ENCODE measurements at regions not wholly inside any gene's neighbourhood (a gene's known extent, or its start where the extent isn't known, plus 50 kb on each side); places are given as distances from the start of the nearest gene placed in this dataset.
A peak's percentile ranks its signal among the peaks of the same experiment; 100 is the strongest.

DNA sequence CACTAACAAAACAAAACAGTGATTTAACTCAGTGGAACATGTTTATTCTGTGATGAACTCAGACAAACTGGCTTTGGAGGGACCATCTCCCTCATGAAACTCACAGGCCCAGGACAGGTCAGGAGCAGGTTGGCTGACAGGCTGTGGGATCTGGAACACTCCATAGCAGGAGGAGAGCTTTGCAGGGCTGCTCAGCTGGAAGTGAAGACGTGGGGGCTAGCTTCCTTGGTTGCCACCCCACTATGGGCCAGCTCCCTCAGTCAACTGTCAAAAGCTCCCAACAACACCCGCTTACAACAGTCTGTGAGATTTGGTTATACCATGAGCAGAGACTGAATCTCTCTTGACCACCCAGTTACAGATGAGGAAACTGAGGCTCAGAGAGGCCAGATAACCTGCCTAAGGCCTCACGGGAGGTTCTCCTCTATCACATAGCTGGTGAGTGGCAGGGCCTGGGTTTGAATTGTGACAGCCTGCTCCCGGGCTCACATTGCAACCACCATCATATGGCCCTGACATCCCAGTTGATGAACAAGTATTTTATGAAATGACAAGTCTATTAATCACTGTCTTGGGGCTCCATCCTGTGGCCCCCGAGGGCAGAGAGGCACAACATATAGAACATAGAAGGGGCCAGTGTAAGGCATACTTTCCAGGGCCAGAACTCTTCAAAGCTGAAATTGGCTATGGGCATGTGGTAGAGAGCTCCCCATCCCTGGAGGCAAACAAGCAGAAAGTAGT is 473.4 kb downstream of the MN1 start:
- TF ChIP-seq, protein P1, sequence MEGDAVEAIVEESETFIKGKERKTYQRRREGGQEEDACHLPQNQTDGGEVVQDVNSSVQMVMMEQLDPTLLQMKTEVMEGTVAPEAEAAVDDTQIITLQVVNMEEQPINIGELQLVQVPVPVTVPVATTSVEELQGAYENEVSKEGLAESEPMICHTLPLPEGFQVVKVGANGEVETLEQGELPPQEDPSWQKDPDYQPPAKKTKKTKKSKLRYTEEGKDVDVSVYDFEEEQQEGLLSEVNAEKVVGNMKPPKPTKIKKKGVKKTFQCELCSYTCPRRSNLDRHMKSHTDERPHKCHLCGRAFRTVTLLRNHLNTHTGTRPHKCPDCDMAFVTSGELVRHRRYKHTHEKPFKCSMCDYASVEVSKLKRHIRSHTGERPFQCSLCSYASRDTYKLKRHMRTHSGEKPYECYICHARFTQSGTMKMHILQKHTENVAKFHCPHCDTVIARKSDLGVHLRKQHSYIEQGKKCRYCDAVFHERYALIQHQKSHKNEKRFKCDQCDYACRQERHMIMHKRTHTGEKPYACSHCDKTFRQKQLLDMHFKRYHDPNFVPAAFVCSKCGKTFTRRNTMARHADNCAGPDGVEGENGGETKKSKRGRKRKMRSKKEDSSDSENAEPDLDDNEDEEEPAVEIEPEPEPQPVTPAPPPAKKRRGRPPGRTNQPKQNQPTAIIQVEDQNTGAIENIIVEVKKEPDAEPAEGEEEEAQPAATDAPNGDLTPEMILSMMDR (conservative IDR thresholded peaks at IDR 0.05; ENCODE audit: low read depth, low read length): peak; percentile 4
- no peak for DNase-seq (ENCODE audit: low read depth)
- H3K4me3 ChIP-seq (ENCODE audit: low read length): no peak overlapping the region

DNA sequence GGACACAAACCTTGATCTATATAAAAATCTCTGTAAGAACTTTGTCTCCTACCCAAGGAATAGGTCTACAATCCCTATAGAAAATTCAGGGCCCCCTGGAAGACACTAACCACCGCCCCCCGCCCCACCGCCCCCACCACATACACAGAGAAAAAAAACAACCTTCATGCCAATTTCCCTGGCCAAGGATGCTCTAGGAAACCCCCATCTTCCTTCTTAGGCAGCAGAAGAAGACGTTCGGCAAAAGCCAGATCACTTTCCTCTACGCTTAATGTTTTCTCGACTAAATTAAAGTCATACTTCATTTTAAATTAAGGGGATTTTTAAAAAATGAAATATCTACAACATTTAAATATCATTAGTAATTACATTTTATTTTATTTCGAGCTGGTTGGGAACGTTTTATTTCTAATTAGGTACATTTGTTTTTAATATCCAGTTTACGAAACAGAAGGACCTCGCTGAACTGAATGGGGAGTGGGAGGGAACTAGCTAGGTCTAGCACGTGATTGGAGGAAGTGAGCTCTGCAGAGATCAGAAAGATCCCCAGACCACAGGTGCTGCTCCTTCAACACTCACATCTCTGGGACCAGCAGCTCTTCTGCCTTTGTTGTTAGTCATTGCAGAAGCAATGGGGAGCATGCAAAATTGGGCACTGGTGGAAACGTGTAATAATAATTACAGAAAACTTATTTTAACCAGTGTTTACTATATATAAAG is 472.3 kb downstream of the MN1 start:
- DNase-seq (ENCODE audit: low read depth): no peak
- TF ChIP-seq, protein P1 (conservative IDR thresholded peaks at IDR 0.05; ENCODE audit: low read depth, low read length): no peak

DNA sequence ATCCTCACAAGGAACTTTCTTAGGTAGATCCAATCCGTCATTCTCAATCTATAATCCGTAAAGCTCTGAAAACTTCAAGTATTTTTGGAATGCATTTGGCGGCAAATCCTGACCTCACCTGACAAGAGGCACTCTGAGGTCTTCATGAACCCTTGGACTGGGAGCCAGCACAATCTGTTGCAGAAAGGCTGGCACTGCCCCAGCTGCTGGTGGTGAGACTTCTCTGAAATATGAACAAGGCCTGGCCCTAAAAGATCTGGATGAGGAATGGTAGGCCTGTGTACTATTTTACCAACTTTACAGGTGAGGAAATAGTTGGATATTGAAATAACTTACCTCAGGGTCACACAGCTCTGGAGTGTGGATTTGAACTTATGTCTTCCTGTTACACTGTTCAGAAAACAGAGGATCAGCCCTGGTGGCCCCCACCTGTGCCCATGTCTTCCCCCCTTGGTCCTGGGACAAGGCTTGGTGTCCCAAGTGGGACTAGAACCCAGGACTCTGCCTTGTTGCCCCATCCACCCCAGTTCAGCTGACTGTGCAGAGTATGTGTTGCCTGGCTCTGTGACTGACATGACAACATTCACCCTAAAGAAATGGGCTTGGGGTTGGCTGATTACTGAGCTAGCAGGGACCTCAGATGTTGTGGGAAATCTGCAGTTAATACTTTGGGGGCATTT is 471.4 kb downstream of the MN1 start:
- peak; percentile 87 for DNase-seq (ENCODE audit: low read depth)
- TF ChIP-seq, protein P1 (conservative IDR thresholded peaks at IDR 0.05; ENCODE audit: low read depth, low read length): no peak
- H3K4me3 ChIP-seq (ENCODE audit: low read length): no peak overlapping the region

More for the DNA sequence above, 472.3 kb downstream of the MN1 start:
- no peak overlapping the region for H3K4me3 ChIP-seq (ENCODE audit: low read length)

DNA sequence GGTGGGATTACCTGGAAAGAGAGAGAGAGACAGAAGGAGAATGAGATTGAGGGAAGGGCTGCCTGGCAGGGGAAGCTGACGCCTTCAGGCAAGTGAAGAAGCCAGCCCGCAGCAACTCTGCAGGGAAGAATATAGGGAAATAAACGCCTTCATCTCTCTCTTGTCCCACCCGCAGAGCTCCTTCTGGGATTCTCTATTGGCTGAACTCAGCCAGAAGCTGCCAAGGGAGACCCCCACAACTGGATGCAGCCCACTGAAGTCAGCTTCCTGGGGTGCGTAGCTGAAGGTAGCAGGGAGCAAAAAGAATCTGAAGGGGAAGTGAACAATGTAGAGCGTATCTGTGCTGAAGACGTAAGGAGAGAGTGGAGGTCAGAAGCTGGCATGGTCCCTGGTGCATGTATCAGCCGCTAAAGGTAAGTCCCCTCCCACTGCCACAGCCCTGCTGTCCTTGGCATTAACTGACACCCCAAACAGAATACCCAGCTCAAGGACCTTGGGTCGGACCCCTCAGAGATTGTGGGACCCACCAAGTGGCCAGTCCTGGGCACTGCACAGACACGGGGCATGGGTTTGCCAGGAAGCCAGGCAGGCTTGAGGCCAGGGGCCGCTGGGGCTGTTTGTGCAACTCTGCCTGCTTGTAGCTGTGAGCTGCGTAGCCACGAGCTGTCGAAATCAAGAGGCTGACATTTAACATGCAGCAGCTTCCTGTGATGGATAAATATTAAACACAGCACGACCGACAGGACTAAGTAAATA is 469.9 kb downstream of the MN1 start:
- no peak overlapping the region for H3K4me3 ChIP-seq (ENCODE audit: low read length)
- DNase-seq (ENCODE audit: low read depth): peak; percentile 34
- TF ChIP-seq, protein P1 (conservative IDR thresholded peaks at IDR 0.05; ENCODE audit: low read depth, low read length): peak; percentile 68

DNA sequence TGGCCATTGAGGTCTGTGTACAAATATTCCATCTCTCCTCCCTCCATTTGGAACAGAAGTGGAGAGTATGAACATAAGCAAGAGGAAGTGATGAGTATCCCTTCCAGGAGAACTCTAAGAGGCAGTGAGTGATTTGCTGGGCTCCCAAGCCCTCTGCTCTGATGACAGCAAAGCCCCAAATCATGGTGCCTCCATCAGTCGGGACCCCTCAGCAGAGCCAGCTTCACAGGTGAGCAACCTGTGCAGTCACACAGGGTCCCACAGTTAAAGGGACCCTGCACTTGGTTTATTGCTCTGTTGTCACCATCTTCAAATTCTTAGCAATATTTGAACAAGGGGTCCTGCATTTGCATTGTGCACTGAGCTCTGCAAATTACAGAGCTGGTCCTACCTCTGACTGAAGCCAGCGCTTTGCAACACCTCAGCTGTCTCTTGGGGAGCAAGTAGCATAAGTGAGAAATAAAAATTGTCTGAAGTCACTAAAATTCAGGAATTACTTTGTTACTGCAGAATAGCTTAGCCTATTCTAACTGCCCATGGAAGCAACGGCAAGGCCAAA is 466.4 kb downstream of the MN1 start:
- TF ChIP-seq, protein P1 (conservative IDR thresholded peaks at IDR 0.05; ENCODE audit: low read depth, low read length): no peak
- no peak overlapping the region for H3K4me3 ChIP-seq (ENCODE audit: low read length)
- no peak for DNase-seq (ENCODE audit: low read depth)
